ENCODE measurements at regions not wholly inside any gene's neighbourhood (a gene's known extent, or its start where the extent isn't known, plus 50 kb on each side); places are given as distances from the start of the nearest gene placed in this dataset.

DNA sequence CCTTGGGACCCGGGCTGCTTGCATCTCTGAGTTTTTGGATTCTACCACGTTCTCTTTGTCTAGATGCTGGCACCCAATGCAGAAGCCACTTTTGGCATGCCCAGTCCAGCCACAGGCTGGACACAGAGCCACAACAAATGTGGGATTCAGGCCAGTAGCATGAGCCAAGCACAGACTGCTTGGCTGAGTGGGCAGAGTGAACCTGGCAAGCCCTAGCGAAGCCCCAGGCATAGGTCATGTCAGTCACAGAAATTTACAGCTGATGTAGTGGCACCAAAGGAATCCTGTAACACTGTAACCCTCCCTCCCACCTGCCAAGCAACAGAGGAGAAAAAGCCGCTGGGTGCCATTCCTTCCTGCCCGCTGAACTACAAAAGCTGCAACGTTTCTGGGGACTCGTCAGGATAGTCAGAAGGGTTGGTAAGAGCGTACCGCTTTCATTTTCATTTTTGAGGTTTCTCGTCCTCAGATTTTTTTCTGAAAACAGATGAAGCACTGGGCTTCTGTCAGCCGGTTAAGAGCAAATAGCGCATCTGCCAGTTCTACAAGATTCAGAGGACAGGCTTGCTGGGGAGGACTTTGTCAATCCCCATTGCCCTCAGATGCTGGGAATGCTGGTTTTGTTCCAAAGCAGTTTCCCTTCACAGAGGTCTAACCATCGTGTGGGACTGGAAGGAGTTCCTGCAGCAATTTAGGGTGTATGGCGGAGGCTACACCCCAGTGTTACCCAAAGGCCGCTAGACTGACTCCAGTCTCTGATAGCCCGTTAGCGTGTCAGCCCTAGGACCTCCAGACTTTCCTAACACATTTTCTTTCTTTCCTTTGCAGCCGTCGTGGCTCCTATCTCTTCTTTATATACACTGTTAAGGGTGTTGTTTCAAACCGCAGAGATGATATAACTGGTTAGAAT lies 399.0 kb downstream of the HTR1A start:
- ChIA-PET POLR2A (ENCODE audit: low non-redundant PET) (interaction anchor here (0.6 kb wide), 1 partner anchor 661 kb away, joined by 3 read pairs; no protein-coding TSS in a partner anchor), CTCF (no interaction called here)
- DNase-seq (ENCODE audit: low spot score) = no peak
- no peak for TF ChIP-seq CTCF (conservative IDR thresholded peaks at IDR 0.05; ENCODE audit: low read depth)
- no peak overlapping the region for H3K27ac ChIP-seq

- H3K27ac ChIP-seq = no peak overlapping the region
- no peak for DNase-seq (ENCODE audit: low spot score)
- CTCF ChIA-PET = no interaction called here
- TF ChIP-seq CTCF (conservative IDR thresholded peaks at IDR 0.05; ENCODE audit: low read depth) = no peak
- POLR2A ChIA-PET (ENCODE audit: low non-redundant PET) = no interaction called here
Measured at GRCh38 chr5:63555874-63556273, 406.4 kb downstream of the HTR1A start.

GRCh38 chr5:63554191-63554590 lies 408.1 kb downstream of the HTR1A start:
- CTCF ChIA-PET = interaction anchor here (0.7 kb wide), 1 partner anchor 23 kb away, joined by 3 read pairs; no protein-coding TSS in a partner anchor
- H3K27ac ChIP-seq = no peak overlapping the region
- DNase-seq (ENCODE audit: low spot score) = no peak
- TF ChIP-seq CTCF (conservative IDR thresholded peaks at IDR 0.05; ENCODE audit: low read depth) = no peak
- POLR2A ChIA-PET (ENCODE audit: low non-redundant PET) = no interaction called here

DNA sequence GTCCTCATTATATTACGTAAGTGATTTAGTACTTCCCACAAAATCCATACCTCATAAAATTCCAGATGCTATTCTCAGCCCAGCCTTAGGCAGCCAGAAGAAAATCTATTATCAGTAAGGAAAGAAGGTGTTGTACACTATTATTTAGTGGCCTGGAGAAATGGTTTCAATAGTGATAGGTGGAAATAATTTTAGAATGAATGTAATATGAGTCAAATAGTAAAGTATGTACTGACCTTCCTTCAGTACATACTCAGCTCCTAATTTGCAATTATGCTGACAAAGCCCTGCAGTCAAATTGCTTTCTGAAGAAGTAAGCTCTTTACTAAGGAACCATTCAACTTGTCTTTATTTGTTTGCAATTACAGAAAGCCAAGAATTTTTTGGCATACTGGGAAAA lies 409.2 kb downstream of the HTR1A start:
- TF ChIP-seq CTCF (conservative IDR thresholded peaks at IDR 0.05; ENCODE audit: low read depth) = no peak
- ChIA-PET POLR2A (ENCODE audit: low non-redundant PET) (no interaction called here), CTCF (no interaction called here)
- DNase-seq (ENCODE audit: low spot score) = peak; percentile 45
- H3K27ac ChIP-seq = no peak overlapping the region

- no peak for DNase-seq (ENCODE audit: low spot score)
- H3K27ac ChIP-seq = no peak overlapping the region
- POLR2A ChIA-PET (ENCODE audit: low non-redundant PET) = no interaction called here
- CTCF ChIA-PET = interaction anchor here (0.7 kb wide), 1 partner anchor 60 kb away, joined by 3 read pairs; no protein-coding TSS in a partner anchor
- no peak for TF ChIP-seq CTCF (conservative IDR thresholded peaks at IDR 0.05; ENCODE audit: low read depth)
Measured at GRCh38 chr5:63535840-63536602, 426.2 kb downstream of the HTR1A start.

DNA sequence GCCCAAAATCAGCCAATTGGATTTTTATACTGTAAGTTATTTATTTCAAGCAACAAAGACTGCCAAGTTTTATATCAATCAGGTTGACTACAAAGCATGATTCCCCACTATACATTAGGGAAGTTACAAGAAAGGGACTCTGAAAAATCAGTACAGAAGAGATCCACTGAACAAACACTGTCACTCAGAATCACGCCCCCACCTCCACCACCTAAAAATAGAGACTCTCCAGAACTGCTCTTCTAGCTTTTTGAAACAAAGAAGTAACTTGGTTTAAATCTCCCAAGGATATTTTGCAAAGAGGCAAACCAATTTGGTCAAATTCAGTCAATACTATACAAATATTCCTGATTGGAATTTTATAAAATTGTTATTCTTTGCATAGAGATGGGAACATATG lies 438.0 kb downstream of the HTR1A start:
- CTCF ChIA-PET = no interaction called here
- POLR2A ChIA-PET (ENCODE audit: low non-redundant PET) = no interaction called here
- no peak overlapping the region for H3K27ac ChIP-seq
- no peak for DNase-seq (ENCODE audit: low spot score)
- no peak for TF ChIP-seq CTCF (conservative IDR thresholded peaks at IDR 0.05; ENCODE audit: low read depth)

Data from RWPE1 (cell line).